ENCODE measurements at regions not wholly inside any gene's neighbourhood (a gene's known extent, or its start where the extent isn't known, plus 50 kb on each side); places are given as distances from the start of the nearest gene placed in this dataset.
"Not testable (repeated sequence)": the region's sequence is repeated elsewhere in the genome, so short reads cannot be mapped to it uniquely, and the experiment has no call there.

DNA sequence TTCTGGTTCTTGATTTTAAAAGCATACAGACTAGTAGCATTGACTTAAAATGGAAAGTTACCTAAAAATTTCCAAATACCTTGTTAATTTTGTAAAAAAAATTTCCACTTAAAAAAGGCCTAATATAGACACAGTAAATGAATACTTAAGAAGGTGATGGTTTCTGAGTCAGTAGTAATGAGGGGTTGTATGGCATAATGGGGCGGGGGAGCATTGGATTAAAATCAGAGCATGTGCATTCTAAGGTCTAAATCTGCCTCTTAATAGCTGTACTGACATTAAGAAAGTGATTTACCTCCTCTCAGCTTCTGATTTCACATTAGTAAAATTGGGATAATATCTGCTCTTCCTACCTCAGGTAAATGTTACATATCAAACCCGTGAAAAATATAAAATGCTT lies 446.5 kb downstream of the AASDHPPT start:
- H3K4me1 ChIP-seq = no peaks in the 10 kb centered on the region
- H3K9me3 ChIP-seq = peaks cover 0 to 5% of the 10 kb centered on the region in 2 donors
- no peaks in the 10 kb centered on the region for H3K36me3 ChIP-seq
- no peaks in the 10 kb centered on the region for H3K27me3 ChIP-seq
- H3K27ac ChIP-seq = no peak overlapping the region
- TF ChIP-seq POLR2A (IDR thresholded peaks at IDR 0.05) (no peak), POLR2AphosphoS5 (IDR thresholded peaks at IDR 0.05) (no peak)
- TF ChIP-seq, protein P1, sequence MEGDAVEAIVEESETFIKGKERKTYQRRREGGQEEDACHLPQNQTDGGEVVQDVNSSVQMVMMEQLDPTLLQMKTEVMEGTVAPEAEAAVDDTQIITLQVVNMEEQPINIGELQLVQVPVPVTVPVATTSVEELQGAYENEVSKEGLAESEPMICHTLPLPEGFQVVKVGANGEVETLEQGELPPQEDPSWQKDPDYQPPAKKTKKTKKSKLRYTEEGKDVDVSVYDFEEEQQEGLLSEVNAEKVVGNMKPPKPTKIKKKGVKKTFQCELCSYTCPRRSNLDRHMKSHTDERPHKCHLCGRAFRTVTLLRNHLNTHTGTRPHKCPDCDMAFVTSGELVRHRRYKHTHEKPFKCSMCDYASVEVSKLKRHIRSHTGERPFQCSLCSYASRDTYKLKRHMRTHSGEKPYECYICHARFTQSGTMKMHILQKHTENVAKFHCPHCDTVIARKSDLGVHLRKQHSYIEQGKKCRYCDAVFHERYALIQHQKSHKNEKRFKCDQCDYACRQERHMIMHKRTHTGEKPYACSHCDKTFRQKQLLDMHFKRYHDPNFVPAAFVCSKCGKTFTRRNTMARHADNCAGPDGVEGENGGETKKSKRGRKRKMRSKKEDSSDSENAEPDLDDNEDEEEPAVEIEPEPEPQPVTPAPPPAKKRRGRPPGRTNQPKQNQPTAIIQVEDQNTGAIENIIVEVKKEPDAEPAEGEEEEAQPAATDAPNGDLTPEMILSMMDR (IDR thresholded peaks at IDR 0.05) = no peak
- no peak for DNase-seq (ENCODE audit: low spot score in 2 of 2)
- intact Hi-C loops (cut with DNase I; ENCODE audit: low total_unique reads) = no loop called here
- no peak overlapping the region for H3K4me3 ChIP-seq

DNA sequence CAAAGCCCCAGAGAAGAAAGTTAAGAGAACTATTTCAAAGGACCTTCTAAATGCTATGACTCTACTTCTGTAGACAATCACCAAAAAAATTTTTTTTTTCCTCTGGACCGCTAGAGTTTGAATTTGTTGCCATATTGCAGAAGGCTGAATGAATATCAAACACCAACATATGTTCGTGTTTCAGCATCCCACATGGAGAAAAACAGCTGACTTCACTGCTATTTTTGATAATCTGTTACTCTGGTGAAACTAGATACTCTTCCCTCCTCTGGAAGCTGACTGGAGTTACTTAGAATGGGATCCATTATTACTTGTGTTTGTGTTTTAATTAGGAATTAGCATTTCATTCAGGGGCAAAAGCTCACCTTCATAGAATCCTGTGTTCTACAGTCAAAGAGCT lies 447.0 kb downstream of the AASDHPPT start:
- Histone ChIP-seq H3K27ac (no peak overlapping the region), H3K4me3 (no peak overlapping the region), H3K9me3 (peaks cover 0 to 5% of the 10 kb centered on the region in 2 donors), H3K36me3 (no peaks in the 10 kb centered on the region), H3K4me1 (no peaks in the 10 kb centered on the region), H3K27me3 (no peaks in the 10 kb centered on the region)
- no peak for DNase-seq (ENCODE audit: low spot score in 2 of 2)
- TF ChIP-seq POLR2A (IDR thresholded peaks at IDR 0.05) (no peak), POLR2AphosphoS5 (IDR thresholded peaks at IDR 0.05) (no peak)
- TF ChIP-seq, protein P1 (IDR thresholded peaks at IDR 0.05) = no peak
- intact Hi-C loops (cut with DNase I; ENCODE audit: low total_unique reads) = no loop called here

GRCh38 chr11:106531648-106532047 lies 454.2 kb downstream of the AASDHPPT start:
- intact Hi-C loops (cut with DNase I; ENCODE audit: low total_unique reads); DNase-seq (ENCODE audit: low spot score in 2 of 2): not testable (repeated sequence)

GRCh38 chr11:106533046-106533445 lies 455.6 kb downstream of the AASDHPPT start:
- Histone ChIP-seq H3K4me1 (no peaks in the 10 kb centered on the region), H3K27ac (no peak overlapping the region), H3K27me3 (no peaks in the 10 kb centered on the region), H3K36me3 (no peaks in the 10 kb centered on the region), H3K4me3 (no peak overlapping the region), H3K9me3 (peaks cover 0 to 2% of the 10 kb centered on the region in 2 donors)
- TF ChIP-seq POLR2AphosphoS5 (IDR thresholded peaks at IDR 0.05) (no peak), POLR2A (IDR thresholded peaks at IDR 0.05) (no peak)
- TF ChIP-seq, protein P1 (IDR thresholded peaks at IDR 0.05) = no peak
- DNase-seq (ENCODE audit: low spot score in 2 of 2) = no peak
- intact Hi-C loops (cut with DNase I; ENCODE audit: low total_unique reads) = no loop called here

More at GRCh38 chr11:106531648-106532047, 454.2 kb downstream of the AASDHPPT start:
- not testable (repeated sequence) for H3K4me1 ChIP-seq, H3K27me3 ChIP-seq, H3K4me3 ChIP-seq, H3K9me3 ChIP-seq, H3K27ac ChIP-seq, H3K36me3 ChIP-seq

DNA sequence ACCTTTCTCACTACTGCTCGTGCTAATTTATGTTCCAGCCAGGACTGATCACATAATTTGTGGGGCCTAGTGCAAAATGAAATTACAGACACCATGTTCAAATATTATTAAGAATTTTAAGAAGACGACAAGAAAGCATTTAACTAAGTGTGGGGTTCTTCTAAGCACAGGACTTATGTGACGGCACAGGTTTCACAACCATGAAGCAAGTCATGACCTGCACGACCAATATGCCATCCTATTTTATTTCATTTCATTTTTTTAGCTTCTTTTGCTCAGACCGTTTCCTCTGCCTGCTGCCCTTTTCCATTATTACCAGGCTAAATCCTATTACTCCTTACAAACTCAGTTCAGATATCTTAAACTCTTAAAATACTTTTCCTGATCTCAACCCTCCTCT lies 462.5 kb downstream of the AASDHPPT start:
- H3K27me3 ChIP-seq = no peaks in the 10 kb centered on the region
- H3K9me3 ChIP-seq = no peaks in the 10 kb centered on the region
- no peak for DNase-seq (ENCODE audit: low spot score in 2 of 2)
- no peaks in the 10 kb centered on the region for H3K4me1 ChIP-seq
- TF ChIP-seq POLR2A (IDR thresholded peaks at IDR 0.05) (no peak), POLR2AphosphoS5 (IDR thresholded peaks at IDR 0.05) (no peak)
- TF ChIP-seq, protein P1 (IDR thresholded peaks at IDR 0.05) = no peak
- no peak overlapping the region for H3K27ac ChIP-seq
- intact Hi-C loops (cut with DNase I; ENCODE audit: low total_unique reads) = no loop called here
- H3K36me3 ChIP-seq = no peaks in the 10 kb centered on the region
- H3K4me3 ChIP-seq = no peak overlapping the region

- TF ChIP-seq, protein P1 (IDR thresholded peaks at IDR 0.05) = no peak
- TF ChIP-seq POLR2AphosphoS5 (IDR thresholded peaks at IDR 0.05) (no peak), POLR2A (IDR thresholded peaks at IDR 0.05) (no peak)
- intact Hi-C loops (cut with DNase I; ENCODE audit: low total_unique reads) = no loop called here
- Histone ChIP-seq H3K9me3 (peaks cover 0 to 7% of the 10 kb centered on the region in 2 donors), H3K4me1 (no peaks in the 10 kb centered on the region), H3K36me3 (no peaks in the 10 kb centered on the region), H3K27ac (no peak overlapping the region), H3K4me3 (no peak overlapping the region), H3K27me3 (no peaks in the 10 kb centered on the region)
- DNase-seq (ENCODE audit: low spot score in 2 of 2) = no peak
These were observed 469.9 kb downstream of the GUCY1A2 start for GRCh38 chr11:106548406-106548805.

Data from breast epithelium (tissue), 4 donors.